Activated naive CD4-positive, alpha-beta T cell treated with anti-CD3 and anti-CD28 coated beads for 36 hours (primary cell): ENCODE measurements at regions not wholly inside any gene's neighbourhood (a gene's known extent, or its start where the extent isn't known, plus 50 kb on each side); places are given as distances from the start of the nearest gene placed in this dataset.

Source experiments
- CTCF ChIA-PET: fragments of 350-600 bp; sonication (Branson Sonifier 250); formaldehyde crosslinking; loops from one replicate; lab custom pipeline; 2021; ENCODE audit warnings: antibody characterized with exemption; lab: Charles Lee
- DNase-seq: peaks from one replicate; pipeline ENCODE4 v3.0.0-alpha.2; 2020
- H3K27ac Mint-ChIP-seq: one replicate; pipeline ENCODE4 v1.8.0; 2021; ENCODE audit warnings: mild to moderate bottlenecking, mixed read lengths
- H3K27me3 Mint-ChIP-seq: one replicate; pipeline ENCODE4 v1.8.0; 2021; ENCODE audit warnings: low read depth, mixed read lengths
- H3K36me3 Mint-ChIP-seq: one replicate; pipeline ENCODE4 v1.8.0; 2021; ENCODE audit warnings: low read depth, mixed read lengths
- H3K4me1 Mint-ChIP-seq: one replicate; pipeline ENCODE4 v1.8.0; 2021; ENCODE audit warnings: low read depth, mixed read lengths
- H3K4me3 Mint-ChIP-seq: one replicate; pipeline ENCODE4 v1.8.0; 2021; ENCODE audit warnings: mild to moderate bottlenecking, moderate library complexity, mixed read lengths
- H3K9me3 Mint-ChIP-seq: one replicate; pipeline ENCODE4 v1.8.0; 2021; ENCODE audit warnings: mixed read lengths
- intact Hi-C: fragments of 100-400 bp; cut with micrococcal nuclease; formaldehyde crosslinking; loops from one replicate; pipeline ENCODE4 v1.15.1; 2023

DNA sequence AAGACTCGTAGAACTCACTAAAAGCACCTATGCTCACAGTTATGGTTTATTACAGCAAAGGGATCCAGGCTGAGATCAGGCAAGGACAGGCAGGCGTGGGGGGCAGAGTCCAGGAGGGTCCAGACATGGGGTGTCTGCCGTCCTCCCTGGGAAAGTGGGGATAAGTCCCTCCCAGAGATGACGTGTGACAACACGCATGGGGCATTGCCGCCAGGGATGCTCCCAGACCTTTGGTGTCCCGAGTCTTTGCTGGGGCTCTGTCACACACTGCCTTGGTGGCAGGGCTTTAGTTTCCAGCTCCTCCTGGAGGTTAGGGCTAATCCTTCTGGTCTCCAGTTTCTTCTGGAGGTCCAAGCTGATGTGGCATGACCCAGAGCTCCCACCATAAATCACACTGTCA lies 226.7 kb downstream of the CTTN start:
- CTCF ChIA-PET = no interaction called here

DNA sequence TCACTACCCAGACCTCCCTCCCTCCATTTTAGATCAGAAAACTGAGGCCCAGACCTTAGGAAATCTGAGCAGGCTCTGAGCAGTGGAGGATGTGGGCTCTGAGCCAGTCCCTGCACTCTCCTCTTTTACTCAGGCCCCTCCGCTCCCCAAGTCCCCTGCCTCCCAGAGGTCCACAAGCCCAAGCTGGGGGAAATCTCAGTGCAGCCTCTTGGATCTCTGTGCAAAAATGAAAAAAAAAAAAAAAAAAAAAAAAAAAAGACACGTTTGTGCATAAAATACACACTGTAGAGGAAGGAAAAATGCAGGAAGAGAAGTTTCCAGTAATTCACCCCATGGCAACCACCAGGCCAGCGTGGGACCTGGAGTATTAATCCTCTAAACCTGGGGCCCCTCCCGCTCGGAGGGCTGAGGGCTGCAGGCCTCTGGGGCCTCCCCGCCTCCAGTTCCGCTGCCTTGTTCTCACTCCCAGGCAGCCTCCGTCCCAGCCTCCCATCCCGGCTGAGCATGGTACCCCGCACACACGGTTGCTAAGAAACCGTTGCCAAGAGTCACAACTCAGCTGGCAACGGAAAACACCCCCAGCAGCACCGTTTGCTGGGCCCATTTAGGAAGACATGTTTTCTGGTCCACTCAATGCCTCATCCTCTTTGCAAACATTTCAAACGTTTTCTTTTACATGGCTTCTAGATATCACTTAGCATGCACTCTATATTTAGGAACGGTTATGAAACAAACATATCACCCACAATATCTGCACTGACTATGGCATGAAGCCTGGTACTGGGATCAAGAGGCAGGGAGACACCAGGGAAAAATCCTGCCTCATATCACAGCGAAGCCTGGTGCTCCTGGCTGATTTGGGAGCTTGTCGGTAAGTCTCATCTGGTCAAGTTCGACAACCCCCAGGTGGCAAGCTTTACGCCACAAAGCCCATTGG lies 227.5 kb downstream of the CTTN start:
- Mint-ChIP-seq H3K9me3 (no peaks in the 10 kb centered on the region), H3K27ac (no peak overlapping the region), H3K27me3 (peaks cover 2% of the 10 kb centered on the region), H3K4me1 (no peaks in the 10 kb centered on the region), H3K36me3 (no peaks in the 10 kb centered on the region), H3K4me3 (no peak overlapping the region)
- CTCF ChIA-PET = no interaction called here
- DNase-seq = no peak
- intact Hi-C loops = no loop called here

More for the DNA sequence above, 226.7 kb downstream of the CTTN start:
- H3K9me3 Mint-ChIP-seq = no peaks in the 10 kb centered on the region
- no peaks in the 10 kb centered on the region for H3K36me3 Mint-ChIP-seq
- H3K27me3 Mint-ChIP-seq = peaks cover 2% of the 10 kb centered on the region
- DNase-seq = no peak
- intact Hi-C loops = no loop called here
- H3K4me3 Mint-ChIP-seq = no peak overlapping the region
- no peak overlapping the region for H3K27ac Mint-ChIP-seq
- no peaks in the 10 kb centered on the region for H3K4me1 Mint-ChIP-seq

DNA sequence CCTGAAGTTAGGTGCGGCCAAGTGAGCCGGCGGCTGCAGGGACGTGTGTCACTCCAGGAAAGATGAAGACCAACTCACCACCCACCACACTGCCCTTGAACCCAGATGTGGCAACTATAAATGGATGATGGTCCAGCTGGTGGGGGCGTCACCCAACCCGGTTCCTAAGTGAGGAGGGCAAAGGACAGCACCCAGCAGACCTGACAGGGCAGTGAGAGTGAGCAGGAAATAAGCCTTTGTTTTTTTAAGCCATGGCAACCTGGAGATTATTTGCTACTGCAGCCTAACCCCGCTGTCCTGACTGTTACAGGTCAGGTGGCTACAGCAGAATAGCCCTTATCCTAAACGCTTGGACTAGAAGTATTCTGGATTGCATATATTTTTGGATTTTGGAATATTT lies 228.9 kb downstream of the CTTN start:
- CTCF ChIA-PET = no interaction called here
- DNase-seq = no peak
- H3K36me3 Mint-ChIP-seq = no peaks in the 10 kb centered on the region
- H3K9me3 Mint-ChIP-seq = no peaks in the 10 kb centered on the region
- H3K27ac Mint-ChIP-seq = no peak overlapping the region
- peaks cover 2% of the 10 kb centered on the region for H3K27me3 Mint-ChIP-seq
- intact Hi-C loops = no loop called here
- H3K4me3 Mint-ChIP-seq = no peak overlapping the region
- no peaks in the 10 kb centered on the region for H3K4me1 Mint-ChIP-seq

DNA sequence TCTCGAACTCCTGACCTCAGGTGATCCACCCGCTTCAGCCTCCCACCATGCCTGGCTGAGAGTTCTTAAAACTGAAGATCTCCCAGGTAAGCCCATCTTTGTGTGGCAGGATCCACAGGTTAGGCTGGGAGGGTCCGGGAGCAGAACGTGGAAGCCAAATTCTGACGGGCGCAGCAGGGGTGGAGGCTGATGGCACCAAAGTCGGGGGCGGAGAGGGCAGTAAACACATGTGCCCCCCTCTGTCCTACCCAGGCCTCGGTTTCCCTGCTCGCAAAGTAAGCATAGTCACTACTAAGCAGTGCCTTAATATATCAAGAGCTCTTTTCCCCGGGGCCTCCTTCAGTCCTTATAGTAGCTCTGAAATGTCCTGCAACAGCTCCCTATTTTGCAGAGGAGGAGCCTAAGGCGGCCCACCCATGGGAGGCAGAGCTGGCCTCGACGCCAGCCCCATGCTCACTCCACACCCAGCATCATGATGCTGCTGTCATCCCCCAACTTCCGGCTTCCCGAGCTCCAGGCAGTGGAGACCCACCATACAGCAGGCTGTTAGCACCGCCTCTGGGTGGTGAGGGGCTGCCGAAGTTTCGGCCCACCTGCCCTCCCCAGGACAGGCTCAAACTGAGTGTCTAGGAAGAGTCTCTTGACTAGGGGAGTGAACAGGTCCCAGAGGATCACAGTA lies 230.0 kb downstream of the CTTN start:
- intact Hi-C loops = no loop called here
- Mint-ChIP-seq H3K27ac (no peak overlapping the region), H3K4me3 (no peak overlapping the region), H3K36me3 (no peaks in the 10 kb centered on the region), H3K4me1 (no peaks in the 10 kb centered on the region), H3K27me3 (peaks cover 2% of the 10 kb centered on the region), H3K9me3 (no peaks in the 10 kb centered on the region)
- no peak for DNase-seq
- CTCF ChIA-PET = no interaction called here

DNA sequence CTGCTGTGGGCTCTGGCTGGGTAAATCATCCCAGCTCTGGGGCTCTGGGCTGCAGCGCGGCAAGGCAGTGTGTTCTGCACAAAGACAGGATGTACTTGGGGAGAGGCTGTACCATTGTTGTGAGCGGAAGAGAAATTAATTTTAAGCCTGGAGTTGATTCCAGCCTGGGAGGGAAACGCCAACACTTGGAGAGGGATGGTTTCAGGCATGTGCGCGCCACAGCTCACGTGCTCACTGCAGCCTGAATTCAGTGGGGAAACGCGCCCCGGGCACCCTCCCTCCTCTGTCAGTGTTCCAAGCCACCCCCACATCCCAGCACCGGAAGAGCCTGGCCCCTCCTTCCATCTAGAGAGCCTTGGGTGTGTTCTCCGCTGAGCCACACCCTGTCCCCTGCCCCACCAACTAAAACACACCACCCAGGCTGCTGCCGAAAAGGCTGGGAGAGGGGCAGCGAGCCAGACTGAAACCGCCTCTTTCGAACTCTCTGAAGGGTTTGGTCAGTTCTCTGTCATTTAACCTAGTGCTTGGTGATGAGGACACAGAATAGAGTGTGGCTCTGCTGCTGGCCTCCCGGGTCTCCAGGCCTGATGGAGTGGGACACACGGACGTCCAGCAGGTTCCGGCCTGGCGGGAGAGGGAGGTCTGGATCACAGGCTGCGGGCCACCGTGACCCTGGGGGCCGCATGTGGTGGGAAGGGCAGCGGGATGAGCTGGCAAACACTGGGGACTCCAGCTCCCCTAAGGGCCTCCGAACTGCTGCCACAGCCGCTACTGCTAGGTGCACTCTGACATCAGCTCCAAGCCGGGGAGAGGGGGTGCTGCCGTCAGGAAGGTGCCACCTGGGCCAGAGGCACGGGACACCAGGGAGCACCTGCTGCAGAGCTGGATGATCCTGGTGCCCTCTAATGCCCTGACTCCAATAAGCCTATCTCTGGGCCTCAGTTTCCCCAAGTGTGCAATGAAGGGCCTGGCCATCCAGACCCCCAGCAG lies 230.8 kb downstream of the CTTN start:
- peaks cover 2% of the 10 kb centered on the region for H3K27me3 Mint-ChIP-seq
- H3K36me3 Mint-ChIP-seq = no peaks in the 10 kb centered on the region
- H3K4me1 Mint-ChIP-seq = no peaks in the 10 kb centered on the region
- no peaks in the 10 kb centered on the region for H3K9me3 Mint-ChIP-seq
- CTCF ChIA-PET = interaction anchor here (0.6 kb wide), 1 partner anchor 72 kb away, joined by 3 read pairs; no protein-coding TSS in a partner anchor
- intact Hi-C loops = no loop called here
- DNase-seq = no peak
- H3K4me3 Mint-ChIP-seq = no peak overlapping the region
- no peak overlapping the region for H3K27ac Mint-ChIP-seq

DNA sequence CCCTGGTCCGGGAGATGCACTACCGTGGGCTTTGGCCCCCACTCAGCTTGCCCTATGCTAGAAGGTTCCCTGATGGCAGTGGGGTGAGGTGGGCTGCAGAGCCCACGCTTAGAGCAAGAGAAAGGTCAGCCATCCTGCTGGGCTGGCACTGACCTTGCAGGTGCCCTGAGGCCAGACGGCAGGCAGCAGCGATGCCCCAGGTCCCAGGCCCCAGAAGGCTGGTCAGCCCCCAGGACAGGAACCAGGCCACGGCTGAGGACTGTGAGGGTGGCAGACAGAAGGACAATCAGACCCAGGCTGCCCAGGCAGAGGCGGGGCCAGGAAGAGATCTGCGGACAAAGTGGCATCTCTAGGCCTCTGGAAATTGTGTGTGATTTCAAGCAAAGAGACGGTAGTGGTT lies 231.7 kb downstream of the CTTN start:
- Mint-ChIP-seq H3K27ac (no peak overlapping the region), H3K36me3 (no peaks in the 10 kb centered on the region), H3K9me3 (no peaks in the 10 kb centered on the region), H3K27me3 (peaks cover 2% of the 10 kb centered on the region), H3K4me3 (no peak overlapping the region), H3K4me1 (no peaks in the 10 kb centered on the region)
- CTCF ChIA-PET = interaction anchor here (0.6 kb wide), 1 partner anchor 71 kb away, joined by 3 read pairs; no protein-coding TSS in a partner anchor
- intact Hi-C loops = no loop called here
- no peak for DNase-seq

DNA sequence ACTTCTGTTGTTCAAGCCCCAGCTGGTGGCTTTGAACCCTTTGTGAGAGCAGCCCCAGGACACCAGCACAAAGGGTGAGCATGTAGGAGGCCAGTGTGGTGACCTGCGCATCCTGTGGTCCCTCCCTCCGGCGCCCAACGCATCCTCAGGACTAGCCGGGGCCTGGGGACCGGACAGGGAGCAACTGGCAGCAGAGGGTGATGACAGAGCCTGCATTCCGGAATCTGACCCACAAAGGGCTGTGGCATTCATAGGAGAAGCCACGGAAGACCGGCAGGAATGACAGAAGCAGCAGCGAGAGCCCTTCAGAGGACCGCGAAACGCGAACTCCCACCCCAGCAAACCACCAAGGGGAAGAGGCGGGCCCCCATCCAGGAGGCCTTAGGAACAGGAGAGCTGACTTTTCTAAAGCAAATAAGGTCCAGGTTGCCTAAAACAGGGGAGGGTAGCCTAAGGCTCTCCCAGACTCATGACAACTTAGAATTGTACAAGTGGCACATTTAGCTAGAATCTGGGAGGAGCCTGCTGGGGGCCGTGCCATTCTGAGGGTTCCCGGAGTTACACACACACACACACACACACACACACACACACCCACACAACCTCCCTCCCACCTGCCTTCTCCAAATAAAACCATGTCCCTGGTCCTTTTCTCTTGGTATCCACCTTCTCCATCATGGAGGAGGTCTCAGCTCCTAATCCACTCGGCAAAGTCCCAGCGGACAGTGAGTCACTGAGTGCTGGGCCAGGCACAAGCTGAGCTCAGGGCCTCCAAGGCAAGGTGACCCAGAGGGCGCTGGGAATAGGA lies 232.7 kb downstream of the CTTN start:
- intact Hi-C loops = no loop called here
- Mint-ChIP-seq H3K36me3 (no peaks in the 10 kb centered on the region), H3K9me3 (no peaks in the 10 kb centered on the region), H3K4me1 (no peaks in the 10 kb centered on the region), H3K27ac (no peak overlapping the region), H3K4me3 (no peak overlapping the region), H3K27me3 (peaks cover 2% of the 10 kb centered on the region)
- no peak for DNase-seq
- CTCF ChIA-PET = no interaction called here

DNA sequence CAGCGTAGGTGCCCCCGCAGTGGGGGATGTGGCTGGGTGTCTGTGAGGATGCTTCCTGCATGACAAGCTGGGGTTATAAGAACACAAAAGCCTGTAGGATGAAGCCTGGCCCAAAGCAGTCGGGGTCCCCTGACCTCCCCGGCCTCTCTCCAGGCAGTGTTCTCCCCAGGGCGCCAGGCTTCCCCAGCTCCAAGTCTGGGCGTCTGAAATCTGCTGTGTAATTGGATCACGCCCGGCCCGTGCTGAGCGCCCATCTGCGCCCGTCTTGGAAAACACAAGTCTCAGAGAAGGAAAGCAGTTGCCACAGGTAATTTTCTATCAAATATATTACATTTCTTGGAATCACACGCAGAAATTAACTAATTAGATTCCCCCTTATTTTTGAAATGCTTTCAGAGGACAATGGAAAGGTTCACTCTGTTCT lies 233.3 kb downstream of the CTTN start:
- DNase-seq = no peak
- CTCF ChIA-PET = no interaction called here
- H3K27me3 Mint-ChIP-seq = peaks cover 2% of the 10 kb centered on the region
- H3K27ac Mint-ChIP-seq = no peak overlapping the region
- no peaks in the 10 kb centered on the region for H3K4me1 Mint-ChIP-seq
- intact Hi-C loops = no loop called here
- H3K36me3 Mint-ChIP-seq = no peaks in the 10 kb centered on the region
- H3K9me3 Mint-ChIP-seq = no peaks in the 10 kb centered on the region
- no peak overlapping the region for H3K4me3 Mint-ChIP-seq

DNA sequence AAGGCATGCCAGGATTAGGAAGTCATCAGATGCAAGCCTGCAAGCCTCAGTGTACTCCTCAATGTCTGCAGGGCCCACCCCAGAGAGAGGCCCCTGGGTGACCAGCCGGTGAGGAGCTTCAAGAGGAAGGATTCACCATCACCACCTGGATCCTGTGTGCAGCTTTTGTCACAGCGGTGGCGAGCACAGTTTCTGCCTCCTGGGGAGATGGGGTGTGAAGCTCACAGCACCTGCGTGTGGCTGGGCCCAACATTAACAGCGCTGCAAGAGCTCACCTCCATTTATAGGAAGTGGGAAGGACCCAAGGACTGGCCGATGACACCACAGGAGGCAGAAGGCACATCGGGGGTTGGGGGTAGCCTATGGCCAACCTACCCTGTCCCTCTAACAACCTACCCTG lies 235.3 kb downstream of the CTTN start:
- intact Hi-C loops = no loop called here
- DNase-seq = no peak
- Mint-ChIP-seq H3K27me3 (peaks cover 5% of the 10 kb centered on the region), H3K9me3 (no peaks in the 10 kb centered on the region), H3K4me1 (no peaks in the 10 kb centered on the region), H3K27ac (no peak overlapping the region), H3K36me3 (no peaks in the 10 kb centered on the region), H3K4me3 (no peak overlapping the region)
- CTCF ChIA-PET = no interaction called here

DNA sequence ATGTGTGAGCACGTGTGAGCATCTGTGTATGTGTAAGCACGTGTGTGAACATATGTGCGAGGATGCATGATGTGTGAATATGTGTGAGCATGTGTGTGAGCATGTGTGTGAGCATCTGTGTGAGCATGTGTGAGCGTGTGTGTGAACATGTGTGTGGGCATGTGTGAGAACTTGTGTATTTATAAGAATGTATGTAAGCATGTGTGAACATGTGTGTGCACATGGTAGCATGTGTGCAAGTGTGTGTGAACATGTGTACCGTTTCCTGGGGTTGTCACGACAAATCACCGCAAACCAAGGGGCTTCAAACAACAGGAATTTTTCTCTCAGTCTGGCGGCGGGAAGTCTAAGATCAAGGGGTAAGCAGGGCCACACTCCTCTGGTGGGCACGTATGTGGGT lies 238.3 kb downstream of the CTTN start:
- H3K4me1 Mint-ChIP-seq = no peaks in the 10 kb centered on the region
- CTCF ChIA-PET = no interaction called here
- peaks cover 4% of the 10 kb centered on the region for H3K27me3 Mint-ChIP-seq
- intact Hi-C loops = no loop called here
- H3K27ac Mint-ChIP-seq = no peak overlapping the region
- H3K4me3 Mint-ChIP-seq = no peak overlapping the region
- no peaks in the 10 kb centered on the region for H3K36me3 Mint-ChIP-seq
- H3K9me3 Mint-ChIP-seq = no peaks in the 10 kb centered on the region
- no peak for DNase-seq

DNA sequence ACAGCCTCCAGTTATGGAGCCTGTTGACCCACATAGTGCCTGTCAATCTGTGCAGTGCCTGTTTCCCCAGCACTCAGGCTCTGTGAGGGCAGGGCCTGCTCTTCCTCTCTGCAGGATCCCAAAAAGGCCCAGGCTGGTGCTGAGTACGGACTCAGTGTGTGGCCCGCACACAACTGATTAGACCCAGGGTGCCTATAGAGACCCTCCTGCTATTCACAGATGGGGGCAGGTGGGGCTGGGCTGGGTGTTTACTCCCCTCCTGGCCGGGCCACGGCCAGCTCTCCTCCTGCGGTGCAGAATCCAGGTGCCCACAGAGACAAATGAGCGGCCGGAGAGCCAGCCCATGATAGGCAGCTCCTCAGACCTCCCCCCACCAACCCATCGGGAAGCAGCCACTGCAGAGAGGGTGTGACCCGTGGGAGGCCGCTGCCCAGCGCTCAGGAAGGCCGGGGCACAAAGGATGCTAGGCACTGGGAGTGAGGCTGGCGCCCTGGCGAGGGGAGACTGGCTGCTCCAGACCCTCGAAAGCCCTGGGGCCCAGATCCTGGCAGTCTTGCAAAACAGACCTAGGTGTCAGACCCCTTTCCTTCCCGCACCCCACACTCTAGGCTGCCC lies 239.0 kb downstream of the CTTN start:
- H3K9me3 Mint-ChIP-seq = no peaks in the 10 kb centered on the region
- no peak overlapping the region for H3K4me3 Mint-ChIP-seq
- CTCF ChIA-PET = interaction anchor here (0.6 kb wide), 1 partner anchor 660 kb away, joined by 3 read pairs; no protein-coding TSS in a partner anchor
- no peaks in the 10 kb centered on the region for H3K4me1 Mint-ChIP-seq
- no peak overlapping the region for H3K27ac Mint-ChIP-seq
- H3K36me3 Mint-ChIP-seq = no peaks in the 10 kb centered on the region
- intact Hi-C loops = no loop called here
- H3K27me3 Mint-ChIP-seq = peaks cover 6% of the 10 kb centered on the region
- no peak for DNase-seq
